PC-9 (cell line): ENCODE measurements at regions not wholly inside any gene's neighbourhood (a gene's known extent, or its start where the extent isn't known, plus 50 kb on each side); places are given as distances from the start of the nearest gene placed in this dataset.

Experiments
- BruUV-seq: library from RNA; stranded (reverse); fragments of 400-500 nt; replicated peaks from 2 replicates; lab custom pipeline; 2021; lab: Mats Ljungman, UMichigan
- CTCF ChIA-PET: fragments of 300-600 bp; sonication (Branson Sonifier 250); formaldehyde crosslinking; loops from one replicate; lab custom pipeline; 2022; ENCODE audit warnings: antibody characterized with exemption; lab: Charles Lee
- POLR2A ChIA-PET: fragments of 300-600 bp; sonication (Branson Sonifier 250); formaldehyde crosslinking; loops from one replicate; lab custom pipeline; 2022; ENCODE audit warnings: antibody characterized with exemption; ENCODE audit not compliant: unreplicated experiment; lab: Charles Lee
- DNase-seq, 2 experiments: peaks; one replicate each; pipeline versions ENCODE4 v3.0.0 to v3.0.0-alpha.2; 2015 to 2022; ENCODE audit warnings: mixed read lengths in 1 of 2
- H2AFZ ChIP-seq: fragments of 200-600 bp; sonication (generic); 2 replicates; pipeline ENCODE4 v1.8.1; 2017; ENCODE audit warnings: antibody characterized with exemption
- H3F3A ChIP-seq: fragments of 200-600 bp; sonication (generic); 2 replicates; pipeline ENCODE4 v1.8.1; 2017; ENCODE audit warnings: antibody characterized with exemption, mild to moderate bottlenecking, low read depth; ENCODE audit not compliant: insufficient read depth
- H3K27ac ChIP-seq: fragments of 200-600 bp; sonication (generic); 2 replicates; pipeline ENCODE4 v1.6.1; 2016; ENCODE audit warnings: mixed run types
- H3K27me3 ChIP-seq: fragments of 200-600 bp; sonication (generic); 2 replicates; pipeline ENCODE4 v1.6.1; 2016; ENCODE audit warnings: low read depth, mixed run types; ENCODE audit not compliant: insufficient read depth
- H3K36me3 ChIP-seq: fragments of 200-600 bp; sonication (generic); 2 replicates; pipeline ENCODE4 v1.6.1; 2016; ENCODE audit warnings: low read depth, mixed run types
- H3K4me1 ChIP-seq: fragments of 200-600 bp; sonication (generic); replicated peaks from 2 replicates; pipeline ENCODE4 v1.6.1; 2016; ENCODE audit warnings: mixed run types; ENCODE audit not compliant: insufficient read depth
- H3K4me2 ChIP-seq: fragments of 200-600 bp; sonication (generic); 2 replicates; pipeline ENCODE4 v1.6.1; 2017; ENCODE audit warnings: mixed run types
- H3K4me3 ChIP-seq: fragments of 200-600 bp; sonication (generic); 2 replicates; pipeline ENCODE4 v1.6.1; 2016; ENCODE audit warnings: mixed run types
- H3K79me2 ChIP-seq: fragments of 200-600 bp; sonication (generic); 2 replicates; pipeline ENCODE4 v1.6.1; 2017; ENCODE audit warnings: low read depth, mixed run types
- H3K9me2 ChIP-seq: fragments of 200-600 bp; sonication (generic); 2 replicates; pipeline ENCODE4 v1.8.1; 2017; ENCODE audit warnings: mild to moderate bottlenecking; ENCODE audit not compliant: insufficient read depth
- H3K9me3 ChIP-seq: fragments of 200-600 bp; sonication (generic); 2 replicates; pipeline ENCODE4 v1.8.1; 2016; ENCODE audit warnings: low read depth; ENCODE audit not compliant: insufficient read depth
- H4K20me1 ChIP-seq: fragments of 200-600 bp; sonication (generic); 2 replicates; pipeline ENCODE4 v1.8.1; 2017; ENCODE audit not compliant: insufficient read depth
- EZH2 ChIP-seq: fragments of 200-600 bp; sonication (generic); IDR thresholded peaks from 2 replicates; pipeline ENCODE4 v1.8.0; 2017; ENCODE audit warnings: antibody characterized with exemption, low read depth
- intact Hi-C: fragments of 100-400 bp; cut with micrococcal nuclease; formaldehyde crosslinking; loops from one replicate; pipeline ENCODE4 v1.10.0; 2022; ENCODE audit not compliant: unreplicated experiment
- TF ChIP-seq, protein P1 (sequence below): fragments of 200-600 bp; sonication (generic); conservative IDR thresholded peaks from 2 replicates; pipeline ENCODE4 v1.6.1; 2017; ENCODE audit warnings: mixed run types, antibody characterized with exemption, mild to moderate bottlenecking, moderate library complexity

- no peak overlapping the region for H3K27ac ChIP-seq
- H4K20me1 ChIP-seq = no peaks in the 10 kb centered on the region
- TF ChIP-seq EZH2 = no peak
- TF ChIP-seq, protein P1, sequence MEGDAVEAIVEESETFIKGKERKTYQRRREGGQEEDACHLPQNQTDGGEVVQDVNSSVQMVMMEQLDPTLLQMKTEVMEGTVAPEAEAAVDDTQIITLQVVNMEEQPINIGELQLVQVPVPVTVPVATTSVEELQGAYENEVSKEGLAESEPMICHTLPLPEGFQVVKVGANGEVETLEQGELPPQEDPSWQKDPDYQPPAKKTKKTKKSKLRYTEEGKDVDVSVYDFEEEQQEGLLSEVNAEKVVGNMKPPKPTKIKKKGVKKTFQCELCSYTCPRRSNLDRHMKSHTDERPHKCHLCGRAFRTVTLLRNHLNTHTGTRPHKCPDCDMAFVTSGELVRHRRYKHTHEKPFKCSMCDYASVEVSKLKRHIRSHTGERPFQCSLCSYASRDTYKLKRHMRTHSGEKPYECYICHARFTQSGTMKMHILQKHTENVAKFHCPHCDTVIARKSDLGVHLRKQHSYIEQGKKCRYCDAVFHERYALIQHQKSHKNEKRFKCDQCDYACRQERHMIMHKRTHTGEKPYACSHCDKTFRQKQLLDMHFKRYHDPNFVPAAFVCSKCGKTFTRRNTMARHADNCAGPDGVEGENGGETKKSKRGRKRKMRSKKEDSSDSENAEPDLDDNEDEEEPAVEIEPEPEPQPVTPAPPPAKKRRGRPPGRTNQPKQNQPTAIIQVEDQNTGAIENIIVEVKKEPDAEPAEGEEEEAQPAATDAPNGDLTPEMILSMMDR = no peak
- H3K4me2 ChIP-seq = no peak overlapping the region
- no peaks in the 10 kb centered on the region for H3K36me3 ChIP-seq
- BruUV-seq = no TSS peak
- H2AFZ ChIP-seq = no peak overlapping the region
- no peaks in the 10 kb centered on the region for H3K27me3 ChIP-seq
- ChIA-PET CTCF (no interaction called here), POLR2A (no interaction called here)
- no peaks in the 10 kb centered on the region for H3K9me2 ChIP-seq
- no peaks in the 10 kb centered on the region for H3K9me3 ChIP-seq
- no peak overlapping the region for H3K4me3 ChIP-seq
- no peaks in the 10 kb centered on the region for H3K4me1 ChIP-seq
- intact Hi-C loops = no loop called here
- no peak for DNase-seq
- no peaks in the 10 kb centered on the region for H3F3A ChIP-seq
- no peaks in the 10 kb centered on the region for H3K79me2 ChIP-seq
Observed at GRCh38 chr5:28750251-28750650, 1711.9 kb upstream of the CDH9 start.

- Histone ChIP-seq H3K36me3 (no peaks in the 10 kb centered on the region), H3K27me3 (no peaks in the 10 kb centered on the region), H3K27ac (no peak overlapping the region), H3K9me2 (no peaks in the 10 kb centered on the region), H3F3A (no peaks in the 10 kb centered on the region), H3K4me1 (no peaks in the 10 kb centered on the region), H4K20me1 (no peaks in the 10 kb centered on the region), H3K4me3 (no peak overlapping the region), H2AFZ (0 out of 2 replicates have a peak overlapping the region, but pooled peaks have one; percentile 25), H3K4me2 (no peak overlapping the region), H3K9me3 (no peaks in the 10 kb centered on the region), H3K79me2 (no peaks in the 10 kb centered on the region)
- no TSS peak for BruUV-seq
- CTCF ChIA-PET = no interaction called here
- intact Hi-C loops = no loop called here
- POLR2A ChIA-PET = no interaction called here
- DNase-seq = no peak
- TF ChIP-seq, protein P1 = no peak
- no peak for TF ChIP-seq EZH2
Observed at GRCh38 chr5:28748446-28748845, 1710.1 kb upstream of the CDH9 start.

DNA sequence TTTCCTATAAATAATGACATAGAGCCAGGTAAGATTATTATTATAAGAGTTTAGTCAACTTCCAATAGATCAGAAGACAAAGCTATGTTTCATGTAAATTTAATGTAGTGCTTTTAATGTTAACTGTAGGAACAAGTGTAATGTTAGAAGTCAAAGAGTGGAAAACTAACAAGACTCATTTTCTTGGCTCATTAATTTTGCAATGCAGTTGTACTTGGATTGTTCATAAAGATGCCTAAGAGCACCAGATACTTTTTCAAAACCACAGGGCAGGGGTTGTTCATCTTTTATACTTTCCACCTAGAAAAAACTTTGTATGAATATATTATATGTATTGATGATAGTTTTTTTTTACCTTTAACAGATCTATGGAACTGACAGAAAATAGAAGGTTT lies 1705.3 kb upstream of the CDH9 start:
- no peak overlapping the region for H3K27ac ChIP-seq
- intact Hi-C loops = no loop called here
- H3K4me2 ChIP-seq = no peak overlapping the region
- no peak for DNase-seq
- BruUV-seq = no TSS peak
- H2AFZ ChIP-seq = no peak overlapping the region
- no peak overlapping the region for H3K4me3 ChIP-seq
- no peaks in the 10 kb centered on the region for H3K79me2 ChIP-seq
- TF ChIP-seq EZH2 = no peak
- TF ChIP-seq, protein P1 = no peak
- no peaks in the 10 kb centered on the region for H3F3A ChIP-seq
- CTCF ChIA-PET = no interaction called here
- H3K9me3 ChIP-seq = no peaks in the 10 kb centered on the region
- H4K20me1 ChIP-seq = no peaks in the 10 kb centered on the region
- no peaks in the 10 kb centered on the region for H3K27me3 ChIP-seq
- H3K9me2 ChIP-seq = no peaks in the 10 kb centered on the region
- H3K4me1 ChIP-seq = no peaks in the 10 kb centered on the region
- no peaks in the 10 kb centered on the region for H3K36me3 ChIP-seq
- POLR2A ChIA-PET = no interaction called here
